Vagina (tissue), 2 donors: ENCODE measurements at regions not wholly inside any gene's neighbourhood (a gene's known extent, or its start where the extent isn't known, plus 50 kb on each side); places are given as distances from the start of the nearest gene placed in this dataset.

Experiments used
- CTCF ChIP-seq, 3 experiments: fragments of 450-650 bp in 2 of 3; fragments of 200-600 bp in 1 of 3; sonication (generic) in 1 of 3; IDR thresholded peaks; one replicate each; pipeline ENCODE4 v1.5.1; 2017 to 2019; ENCODE audit warnings: antibody characterized with exemption in 3 of 3, mild to moderate bottlenecking in 2 of 3, moderate library complexity in 2 of 3
- POLR2A ChIP-seq, 2 donors: fragments of 450-650 bp; IDR thresholded peaks; one replicate each; pipeline ENCODE4 v1.6.1; 2017; ENCODE audit warnings: antibody characterized with exemption in 2 of 2, mild to moderate bottlenecking in 2 of 2, moderate library complexity in 2 of 2

GRCh38 chr10:36211856-36212255 is 569.8 kb upstream of the FZD8 start:
- no peak for TF ChIP-seq CTCF (IDR thresholded peaks at IDR 0.05)
- TF ChIP-seq POLR2A (IDR thresholded peaks at IDR 0.05): no peak
